ENCODE measurements at regions not wholly inside any gene's neighbourhood (a gene's known extent, or its start where the extent isn't known, plus 50 kb on each side); places are given as distances from the start of the nearest gene placed in this dataset.

DNA sequence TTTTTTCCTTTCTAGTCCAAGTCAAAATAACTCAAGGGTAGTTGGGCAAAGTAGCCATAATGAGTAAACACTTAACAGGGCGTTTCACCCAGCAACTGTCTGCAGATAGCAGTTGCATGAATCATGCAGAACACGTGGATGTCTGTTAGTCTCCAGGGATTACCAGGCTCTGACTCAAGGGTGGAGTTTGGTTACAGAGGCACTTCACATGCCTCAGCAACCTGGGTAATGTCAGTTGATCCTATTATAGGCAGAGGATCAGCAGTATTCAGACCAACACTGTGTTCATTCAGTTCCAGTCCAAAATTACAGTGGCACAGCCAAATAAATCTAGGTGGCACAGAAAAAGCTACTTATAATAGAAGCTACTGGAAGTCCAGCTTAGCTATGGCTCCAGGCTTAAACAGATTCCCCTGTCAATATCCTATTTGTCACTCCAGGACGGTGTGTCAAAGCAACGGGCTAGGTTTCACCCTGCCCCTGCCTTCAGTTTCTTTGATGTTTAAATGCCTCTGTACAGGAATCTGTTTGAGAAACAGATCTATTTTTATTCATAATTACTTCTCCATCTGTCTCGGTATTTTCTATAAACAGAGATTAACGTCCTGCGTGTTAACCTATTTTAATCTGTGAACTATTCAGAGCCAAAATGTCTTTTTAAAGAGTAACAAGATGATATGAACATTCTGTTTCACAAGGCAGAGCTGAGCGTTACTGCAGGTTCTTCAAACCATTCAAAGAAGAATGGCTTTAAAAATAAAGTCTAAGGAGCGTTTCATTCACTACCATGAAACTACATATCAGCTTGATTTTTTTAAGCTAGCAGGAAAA, 162.6 kb upstream of the AKR1E2 start:
- DNase-seq (ENCODE audit: extremely low read depth in 1 of 2, low read depth in 1 of 2), result peak in 1 of 2 donors; percentile 11

DNA sequence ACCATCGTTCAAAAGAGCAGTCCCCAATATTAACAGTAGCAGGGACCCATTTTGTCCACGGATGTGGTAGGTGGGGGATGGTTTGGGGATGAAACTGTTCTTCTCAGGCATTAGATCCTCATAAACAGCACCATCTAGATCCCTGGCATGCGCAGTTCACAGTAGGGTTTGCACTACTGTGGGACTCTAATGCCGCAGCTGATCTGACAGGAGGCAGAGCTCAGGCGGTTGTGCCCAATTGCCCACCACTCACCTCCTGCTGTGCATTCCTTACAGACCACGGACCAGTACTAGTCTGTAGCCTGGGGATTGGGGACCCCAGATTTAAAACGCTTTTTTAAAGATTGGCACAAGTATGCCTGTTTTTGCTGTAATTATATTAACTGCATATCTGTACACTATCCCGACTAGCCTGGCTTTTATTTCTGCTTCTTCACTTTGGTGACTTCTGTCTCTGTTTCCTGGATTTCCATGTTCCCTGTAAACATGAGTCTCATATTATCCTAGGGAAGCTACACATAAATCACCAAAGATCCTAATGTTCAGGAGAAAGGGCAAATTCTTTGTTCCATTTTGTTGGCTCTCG, 163.3 kb upstream of the AKR1E2 start:
- DNase-seq (ENCODE audit: extremely low read depth in 1 of 2, low read depth in 1 of 2), result no peak

DNA sequence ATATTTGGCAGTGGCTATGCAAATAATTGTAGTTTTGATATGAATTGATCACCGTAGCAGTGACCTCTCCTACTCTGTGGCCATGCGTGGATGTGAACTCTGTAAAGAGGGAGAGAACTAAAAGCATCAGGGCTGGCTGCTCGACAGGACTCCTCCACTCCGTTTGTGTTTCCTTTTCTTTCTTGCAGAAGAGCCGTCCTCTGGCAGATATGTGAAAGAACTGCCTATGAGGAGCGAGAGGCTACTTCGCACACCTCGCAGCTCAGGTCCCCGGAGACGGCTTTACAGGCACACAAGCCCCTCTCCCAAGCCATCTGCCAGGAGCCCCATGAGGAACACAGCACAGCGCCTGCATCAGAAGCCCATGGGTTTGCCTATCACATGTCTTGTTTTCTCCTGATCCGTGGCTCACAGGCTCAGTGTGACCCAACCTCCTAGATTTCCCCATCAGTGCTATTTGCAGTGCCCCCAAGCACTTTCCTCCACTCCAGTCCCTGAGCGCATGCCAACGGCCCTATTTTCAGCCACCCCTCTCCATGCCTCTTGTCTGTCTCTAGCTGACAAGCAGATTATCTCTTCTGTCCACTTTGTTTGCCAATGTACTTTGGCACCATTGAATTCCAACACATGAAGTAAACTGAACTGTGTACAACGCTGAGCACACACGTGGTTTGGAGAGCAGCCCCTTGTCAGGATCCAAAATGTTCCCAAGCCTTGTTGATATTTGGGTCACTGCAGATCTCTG, 164.3 kb upstream of the AKR1E2 start:
- no peak for DNase-seq (ENCODE audit: extremely low read depth in 1 of 2, low read depth in 1 of 2)

DNA sequence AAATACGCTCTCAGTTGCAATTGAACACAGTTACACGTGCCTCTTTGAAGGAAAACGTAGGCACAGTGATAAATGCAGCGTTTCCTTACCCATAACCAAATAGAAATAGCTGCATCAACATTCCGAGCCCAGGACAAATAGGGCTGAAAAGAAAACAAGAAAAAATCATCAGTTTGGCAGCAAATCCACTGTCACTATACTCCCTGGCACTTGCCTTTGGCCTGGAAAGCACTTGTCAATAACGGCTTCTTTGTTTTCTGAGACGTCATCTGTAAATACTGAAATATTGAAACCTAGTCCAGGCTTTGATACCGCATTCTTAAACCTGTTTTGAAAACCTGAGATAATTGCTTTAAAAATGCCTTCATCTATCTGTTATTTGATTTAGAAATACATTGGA, 167.2 kb upstream of the AKR1E2 start:
- no peak for DNase-seq (ENCODE audit: extremely low read depth in 1 of 2, low read depth in 1 of 2)

DNA sequence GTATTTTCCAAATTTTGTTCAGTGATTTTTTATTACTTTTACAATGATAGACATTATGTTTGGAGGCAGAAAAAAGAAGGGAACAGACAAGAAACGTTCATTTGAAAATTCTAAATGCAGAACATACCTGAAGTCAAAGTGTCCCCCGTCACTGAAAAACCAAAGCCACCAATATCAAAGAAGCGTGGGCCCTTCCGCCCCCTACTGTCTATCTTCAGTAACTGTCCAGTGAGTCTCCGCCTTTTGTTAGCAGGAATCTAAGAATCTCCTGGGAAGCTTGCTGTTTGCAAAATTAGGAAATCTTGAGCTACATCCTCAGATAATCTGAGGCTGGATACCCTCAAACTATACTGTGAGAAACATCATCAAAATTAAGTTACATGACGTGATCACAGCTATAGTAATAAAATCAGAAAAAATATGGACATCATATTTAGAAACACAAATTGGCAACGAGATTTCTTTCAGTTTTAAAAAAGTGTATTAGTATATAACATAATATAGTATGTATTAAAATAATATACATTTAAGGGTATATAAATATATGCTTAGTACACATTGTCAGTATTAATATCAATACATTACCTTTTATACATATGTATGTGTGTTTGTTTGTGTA, 169.3 kb upstream of the AKR1E2 start:
- DNase-seq (ENCODE audit: extremely low read depth in 1 of 2, low read depth in 1 of 2), result no peak

DNA sequence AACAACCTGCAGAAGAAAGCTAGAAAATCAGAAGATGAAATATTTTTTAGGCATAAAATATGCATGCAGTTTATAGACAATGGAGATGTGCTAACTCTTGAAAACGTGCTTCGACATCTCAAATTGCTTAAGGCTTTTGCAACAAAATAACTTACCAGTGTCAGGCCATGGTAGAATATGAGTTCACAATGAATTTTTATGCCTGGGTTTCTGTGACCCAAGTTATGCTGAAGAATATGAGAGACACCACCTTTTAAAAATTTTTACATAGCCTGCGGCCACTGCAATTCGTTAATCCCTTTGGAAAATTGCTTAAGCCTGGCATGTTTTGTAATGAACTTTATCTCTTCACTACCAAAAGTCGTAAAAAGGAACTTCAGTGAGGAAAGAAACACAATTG, 170.1 kb upstream of the AKR1E2 start:
- DNase-seq (ENCODE audit: extremely low read depth in 1 of 2, low read depth in 1 of 2), result no peak

DNA sequence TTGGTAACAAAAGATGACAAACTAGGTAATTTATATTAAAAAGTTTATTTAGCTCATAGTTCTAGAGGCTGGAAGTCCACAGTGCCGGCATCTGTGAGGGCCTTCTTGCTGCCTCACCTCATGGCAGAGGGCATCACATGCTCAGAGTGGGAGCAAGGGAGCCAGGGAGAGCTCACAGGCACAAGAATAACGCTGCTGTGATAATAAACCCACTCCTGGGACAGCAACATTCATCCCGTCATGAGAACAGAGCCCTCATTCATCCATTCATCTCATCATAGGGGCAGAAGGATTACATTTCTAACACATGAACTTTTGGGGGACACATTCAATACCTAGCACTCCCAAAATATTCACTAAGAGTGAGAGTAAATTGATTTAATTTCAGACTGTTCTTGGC, 170.6 kb upstream of the AKR1E2 start:
- DNase-seq (ENCODE audit: extremely low read depth in 1 of 2, low read depth in 1 of 2), result no peak

DNA sequence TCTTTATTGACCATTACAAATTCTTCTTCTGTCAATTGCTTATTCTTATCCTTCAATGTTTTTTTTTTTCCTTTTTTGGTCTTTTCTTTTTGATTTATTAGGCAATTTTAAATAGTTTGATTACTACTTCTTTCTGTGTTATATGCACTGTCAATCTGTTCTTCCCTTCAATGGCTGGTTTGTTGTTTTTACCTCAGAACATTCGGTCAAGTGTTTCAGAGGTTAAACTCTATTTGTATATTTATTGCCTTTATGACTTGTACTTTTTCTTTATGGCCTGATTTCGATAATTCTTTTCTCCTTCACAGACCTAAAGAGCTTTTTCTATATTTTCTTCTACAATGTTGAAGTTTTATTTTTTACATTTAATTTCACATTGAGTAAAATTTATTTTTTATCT, 171.5 kb upstream of the AKR1E2 start:
- DNase-seq (ENCODE audit: extremely low read depth in 1 of 2, low read depth in 1 of 2), result no peak

DNA sequence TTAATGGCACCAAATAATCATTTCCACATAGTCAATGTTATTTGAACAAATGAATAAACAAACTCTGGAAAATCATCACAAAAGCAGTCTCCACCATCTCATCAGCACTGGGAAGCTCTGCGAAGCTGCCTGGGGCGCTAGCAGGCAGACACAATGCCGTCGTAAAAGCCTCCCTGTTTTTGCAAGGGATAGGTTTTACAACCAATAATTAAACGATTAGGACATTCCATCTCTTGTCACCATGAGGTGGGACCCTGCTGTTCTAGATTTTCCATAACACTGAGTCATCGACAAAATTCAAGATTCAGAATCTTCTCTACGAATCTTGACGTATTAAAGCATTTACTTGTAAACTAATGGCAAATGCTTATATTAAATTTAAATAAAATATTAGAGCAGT, 172.8 kb upstream of the AKR1E2 start:
- no peak for DNase-seq (ENCODE audit: extremely low read depth in 1 of 2, low read depth in 1 of 2)

DNA sequence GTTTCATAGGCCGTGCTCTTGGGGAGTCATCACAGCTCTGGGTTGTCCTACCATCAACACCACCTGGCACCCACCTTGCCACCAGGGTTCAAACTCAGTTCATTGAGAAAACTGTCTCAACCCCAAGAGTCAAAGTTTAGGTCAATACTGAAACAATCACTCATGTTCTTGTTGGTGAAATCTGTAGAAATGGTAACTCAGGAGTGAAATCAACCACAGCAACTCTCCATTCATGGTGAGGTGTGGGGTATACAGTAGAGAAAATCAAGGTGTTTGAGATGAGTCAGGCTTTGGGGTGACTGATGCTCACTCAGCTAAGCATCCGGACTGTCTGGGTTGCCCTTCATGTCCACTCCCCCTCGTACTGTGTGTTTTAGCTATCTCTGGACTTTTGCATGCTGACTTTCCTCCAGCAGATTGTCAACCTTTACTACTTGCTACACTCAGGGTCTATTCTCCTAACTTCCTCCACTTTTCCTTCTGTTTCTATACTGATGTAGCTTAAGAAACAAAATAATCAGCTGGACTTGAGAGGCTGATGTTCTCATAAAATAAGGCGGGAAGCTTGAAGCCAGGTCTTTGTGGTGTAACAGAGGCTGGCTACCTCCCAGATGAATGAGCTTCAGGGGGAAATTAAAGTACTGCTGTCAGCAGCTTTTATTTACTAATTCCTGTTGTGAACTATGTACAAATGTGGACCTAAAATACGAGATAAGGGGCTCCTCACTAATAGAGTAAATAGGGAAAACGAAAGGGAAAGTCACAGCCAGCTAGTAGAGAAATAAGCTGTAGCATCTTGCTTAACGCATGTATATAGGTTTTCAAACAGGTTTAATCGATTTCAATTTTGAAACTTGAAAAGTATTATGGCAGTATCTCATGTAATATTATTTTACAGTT, 173.6 kb upstream of the AKR1E2 start:
- peak in 1 of 2 donors; percentile 34 for DNase-seq (ENCODE audit: extremely low read depth in 1 of 2, low read depth in 1 of 2)

DNA sequence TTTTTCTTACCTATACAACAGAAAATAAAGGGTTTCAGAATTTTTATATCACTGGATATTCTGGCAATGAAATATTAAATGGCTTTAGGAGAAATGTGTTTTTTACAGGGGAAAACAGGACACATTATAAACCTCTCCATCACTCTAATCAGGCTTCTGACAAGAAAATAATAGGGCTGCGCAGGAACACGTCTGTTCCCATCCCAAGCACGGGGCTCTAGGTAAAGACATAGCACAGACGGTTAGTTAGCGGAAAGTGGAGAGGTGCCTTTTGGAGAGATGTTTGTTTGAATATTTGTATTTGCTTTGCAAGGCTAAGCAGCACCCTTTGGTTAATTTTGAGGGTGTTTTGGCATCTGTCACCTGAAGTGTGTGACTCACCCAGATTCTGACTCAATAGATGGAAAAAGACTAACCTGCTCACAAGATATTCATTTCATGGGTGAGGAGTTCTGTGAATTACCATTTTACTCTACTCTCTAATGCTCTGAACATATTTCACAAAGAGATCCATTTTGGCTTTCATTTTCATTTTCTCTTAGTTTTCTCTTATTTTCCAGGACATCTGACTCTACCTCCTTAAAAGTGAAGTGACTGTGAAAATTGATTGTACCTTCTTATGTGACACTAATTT, 174.5 kb upstream of the AKR1E2 start:
- no peak for DNase-seq (ENCODE audit: extremely low read depth in 1 of 2, low read depth in 1 of 2)

DNA sequence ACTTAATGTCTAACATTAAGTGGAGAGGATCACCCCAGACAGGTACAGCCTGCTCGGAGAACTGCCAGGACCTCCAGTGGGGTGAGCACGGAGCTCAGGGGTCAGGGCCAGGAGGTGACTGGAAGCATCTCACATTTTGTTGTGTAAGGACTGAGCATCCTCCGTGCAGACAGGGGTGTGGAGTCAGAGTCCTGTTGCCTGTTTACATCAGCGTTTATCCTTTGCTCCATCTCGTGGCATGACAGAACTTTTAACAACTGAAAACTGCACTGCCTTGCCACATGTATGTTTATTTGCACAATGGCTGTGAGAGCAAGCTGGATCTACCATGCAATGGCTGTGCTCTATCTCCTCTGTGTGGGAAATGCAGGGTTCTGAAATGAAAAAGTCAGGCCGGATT, 175.4 kb upstream of the AKR1E2 start:
- no peak for DNase-seq (ENCODE audit: extremely low read depth in 1 of 2, low read depth in 1 of 2)

DNA sequence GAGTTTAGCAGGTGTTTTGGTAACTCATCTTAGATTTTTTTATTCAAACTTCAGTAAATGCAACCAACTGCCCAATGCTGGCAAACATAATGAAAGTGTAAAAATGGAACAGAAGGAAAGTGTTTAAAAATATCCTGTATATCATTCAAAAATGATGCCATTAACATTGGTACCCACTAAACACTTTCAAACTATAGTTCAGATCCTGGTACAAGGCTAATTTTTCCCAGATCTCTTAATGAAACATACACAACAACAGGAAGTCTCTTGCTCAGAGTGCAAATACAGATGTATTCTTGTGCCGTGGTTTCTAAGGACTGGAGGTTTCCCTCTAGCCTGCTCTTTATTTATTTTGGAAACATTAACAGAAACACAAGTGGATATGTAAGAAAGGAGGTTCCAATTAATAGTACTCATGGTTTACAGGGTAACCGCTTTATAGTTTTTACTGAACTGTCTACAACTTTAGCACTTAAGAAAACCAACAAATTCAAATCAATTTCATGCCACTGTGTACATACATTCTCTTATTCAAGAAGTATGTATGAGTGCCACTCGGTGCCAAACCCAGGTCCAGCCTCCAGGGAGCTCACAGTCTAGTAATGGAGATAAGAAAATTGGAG, 176.0 kb upstream of the AKR1E2 start:
- no peak for DNase-seq (ENCODE audit: extremely low read depth in 1 of 2, low read depth in 1 of 2)

DNA sequence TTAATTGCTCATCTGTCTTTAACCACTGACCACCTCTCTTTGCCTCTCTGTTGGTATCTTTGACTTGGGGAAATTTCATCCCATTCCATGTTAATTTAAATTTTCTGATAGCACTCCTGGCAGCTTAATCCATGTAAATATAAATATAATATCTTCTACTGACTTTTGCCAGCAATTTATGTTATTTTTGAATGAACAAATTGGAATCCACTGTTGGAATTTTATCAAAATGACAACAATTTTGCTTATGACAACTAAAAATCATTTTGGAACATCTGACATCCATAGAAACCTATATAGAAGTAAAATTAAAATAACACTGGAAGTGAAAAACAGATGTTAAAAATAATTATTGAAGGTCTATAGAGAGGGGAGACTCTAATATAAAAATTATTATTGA, 176.5 kb upstream of the AKR1E2 start:
- DNase-seq (ENCODE audit: extremely low read depth in 1 of 2, low read depth in 1 of 2), result no peak

DNA sequence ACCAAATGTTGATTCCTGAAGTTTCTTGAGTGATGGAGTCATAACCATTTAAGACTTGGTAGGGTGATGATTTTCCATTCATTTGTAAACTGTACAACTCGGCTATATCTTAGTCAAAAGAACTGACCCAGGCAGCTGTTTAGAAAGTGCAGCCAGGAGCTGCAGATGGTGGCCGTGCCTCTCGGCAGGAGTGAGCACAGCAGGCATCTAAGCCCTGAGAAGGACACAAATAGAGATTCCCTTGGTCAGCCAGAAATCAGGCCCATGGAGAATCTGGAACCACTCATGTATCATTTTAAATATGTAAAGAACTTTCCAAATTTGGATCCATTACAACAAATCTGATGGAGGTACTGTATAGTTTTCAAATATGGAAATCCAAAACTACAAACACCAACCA, 177.0 kb upstream of the AKR1E2 start:
- DNase-seq (ENCODE audit: extremely low read depth in 1 of 2, low read depth in 1 of 2), result no peak

DNA sequence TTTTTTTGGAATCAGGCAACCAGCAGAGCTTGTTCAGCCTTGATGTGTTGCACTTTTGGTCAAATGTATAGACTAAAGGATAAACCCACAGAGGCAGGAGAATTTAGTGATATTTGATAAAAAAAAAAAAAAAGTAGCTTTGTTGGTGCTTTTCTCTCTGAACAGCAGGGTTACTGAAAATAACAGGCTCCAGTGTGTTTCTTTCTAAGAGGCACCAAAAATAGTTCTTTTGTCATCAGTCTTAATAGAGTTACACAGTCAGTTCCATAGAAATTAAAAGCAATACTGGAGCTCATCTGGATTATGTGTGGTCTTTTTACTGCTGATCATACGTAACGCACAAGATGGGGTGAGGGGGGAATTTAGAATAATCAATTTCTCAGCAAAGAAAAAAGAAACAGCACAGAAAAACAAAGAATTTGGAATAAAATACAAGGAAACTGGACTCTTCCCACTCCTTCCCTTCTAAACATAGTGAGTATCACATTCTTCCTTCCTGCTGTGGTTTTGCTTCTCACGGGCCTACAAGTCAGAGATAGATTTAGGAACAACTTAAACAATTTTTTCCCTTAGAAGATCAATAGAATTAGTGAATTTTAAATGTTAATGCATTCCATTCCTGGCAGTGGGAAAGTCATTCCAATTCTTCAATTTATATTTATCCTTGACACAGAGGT, 178.8 kb upstream of the AKR1E2 start:
- no peak for DNase-seq (ENCODE audit: extremely low read depth in 1 of 2, low read depth in 1 of 2)

DNA sequence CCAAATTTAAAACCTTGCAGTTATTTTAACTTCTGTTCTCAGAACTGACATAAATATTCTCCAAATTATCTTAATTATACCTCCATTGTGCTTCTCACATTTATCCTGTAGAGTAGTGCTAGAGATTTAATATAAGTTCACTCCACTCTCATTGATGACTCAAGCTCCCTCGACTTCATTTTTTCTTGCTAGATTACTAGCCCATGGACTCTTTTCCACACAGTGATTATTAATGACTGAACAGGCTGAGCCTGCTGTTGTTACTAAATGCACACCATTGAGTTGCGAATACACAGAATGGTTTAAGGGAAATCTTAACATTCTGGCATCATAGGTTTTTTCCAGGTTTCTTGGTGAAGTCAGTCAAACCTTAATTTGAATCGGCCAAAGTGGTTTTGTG, 179.5 kb upstream of the AKR1E2 start:
- DNase-seq (ENCODE audit: extremely low read depth in 1 of 2, low read depth in 1 of 2), result no peak

DNA sequence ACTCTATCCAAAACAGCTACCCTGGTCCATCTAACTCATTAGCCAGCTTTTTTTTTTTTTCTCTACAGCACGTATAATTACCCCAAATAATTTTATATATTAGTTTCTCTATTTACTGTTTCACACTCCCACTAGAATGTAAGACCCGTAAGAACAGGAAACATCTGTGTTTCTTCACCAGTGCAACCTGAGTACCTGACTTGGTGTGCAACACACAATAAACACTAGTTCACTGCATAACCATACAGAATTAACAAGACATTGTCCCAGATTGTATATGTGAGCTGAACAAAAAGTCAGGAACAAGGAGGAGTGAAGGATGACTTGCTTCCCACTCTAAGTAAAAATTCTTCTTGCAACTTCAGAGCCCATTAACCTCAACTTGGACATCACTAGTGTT, 180.2 kb upstream of the AKR1E2 start:
- DNase-seq (ENCODE audit: extremely low read depth in 1 of 2, low read depth in 1 of 2), result no peak

DNA sequence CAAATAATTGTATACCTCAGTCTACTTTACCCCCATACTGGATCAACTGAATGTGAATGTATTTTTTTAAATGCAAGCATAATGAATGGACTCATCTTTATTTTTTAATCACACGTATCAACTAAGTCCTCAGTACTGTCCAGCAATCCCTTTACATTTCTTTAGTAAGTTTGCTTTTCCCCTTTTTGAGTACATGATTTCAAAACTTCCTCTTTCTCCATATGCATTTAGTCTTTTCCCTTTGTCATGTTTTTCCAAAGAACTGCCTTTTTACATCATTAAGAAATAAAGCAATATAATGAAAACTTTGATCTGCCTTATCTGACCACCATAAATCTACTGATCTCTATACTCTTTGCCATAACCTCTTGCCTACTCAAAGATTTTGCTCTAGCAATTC, 182.5 kb upstream of the AKR1E2 start:
- DNase-seq (ENCODE audit: extremely low read depth in 1 of 2, low read depth in 1 of 2), result no peak

All from stimulated activated CD8-positive, alpha-beta memory T cell treated with anti-CD3 and anti-CD28 coated beads, Interleukin-7, amount 100 ng/mL, for 48 hours (primary cell).